Activated CD4-positive, alpha-beta T cell treated with anti-CD3 and anti-CD28 coated beads, Interleukin-2, amount 50 U/mL, for 24 hours (primary cell): ENCODE measurements at regions not wholly inside any gene's neighbourhood (a gene's known extent, or its start where the extent isn't known, plus 50 kb on each side); places are given as distances from the start of the nearest gene placed in this dataset.

Source experiments
- DNase-seq, 2 donors: peaks; one replicate each; pipeline ENCODE4 v3.0.0-alpha.2; 2020; ENCODE audit warnings: low read depth in 1 of 2, low spot score in 1 of 2

DNA sequence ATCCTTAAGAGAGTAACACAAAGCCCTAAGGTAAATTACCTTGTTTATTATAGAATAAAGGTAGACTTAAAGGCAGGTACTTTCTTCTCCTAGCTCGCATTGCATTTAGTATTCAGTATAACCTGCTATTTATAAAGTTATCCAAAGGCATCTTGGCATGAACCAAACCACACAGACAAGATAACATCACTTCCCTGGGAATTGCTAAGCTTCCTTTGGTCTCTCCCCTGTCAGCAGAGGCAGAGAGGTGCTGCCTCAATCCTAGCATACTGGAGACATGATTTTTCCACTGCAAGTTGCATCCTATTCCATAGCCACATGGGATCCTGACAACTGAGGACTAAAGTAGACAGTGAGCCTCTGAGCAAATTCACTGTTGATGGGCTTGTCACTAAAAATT, 101.7 kb upstream of the IL6 start:
- DNase-seq, result no peak

DNA sequence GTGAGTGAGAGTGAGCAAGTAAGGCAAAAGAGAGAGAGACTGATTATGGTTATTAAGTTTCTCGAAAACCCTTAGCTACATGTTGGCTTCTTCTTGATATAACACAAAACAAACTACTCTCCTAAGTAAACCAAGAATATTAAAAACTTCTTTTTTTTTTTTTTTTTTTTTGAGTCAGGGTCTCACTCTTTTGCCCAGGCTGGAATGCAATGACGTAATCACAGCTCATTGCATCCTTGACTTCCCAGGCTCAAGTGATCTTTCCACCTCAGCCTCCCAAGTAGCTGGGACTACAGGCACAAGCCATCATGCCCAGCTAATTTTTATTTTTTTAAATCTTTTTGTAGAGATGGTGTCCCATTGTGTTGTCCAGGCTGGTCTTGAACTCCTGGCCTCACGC, 102.2 kb upstream of the IL6 start:
- no peak for DNase-seq

DNA sequence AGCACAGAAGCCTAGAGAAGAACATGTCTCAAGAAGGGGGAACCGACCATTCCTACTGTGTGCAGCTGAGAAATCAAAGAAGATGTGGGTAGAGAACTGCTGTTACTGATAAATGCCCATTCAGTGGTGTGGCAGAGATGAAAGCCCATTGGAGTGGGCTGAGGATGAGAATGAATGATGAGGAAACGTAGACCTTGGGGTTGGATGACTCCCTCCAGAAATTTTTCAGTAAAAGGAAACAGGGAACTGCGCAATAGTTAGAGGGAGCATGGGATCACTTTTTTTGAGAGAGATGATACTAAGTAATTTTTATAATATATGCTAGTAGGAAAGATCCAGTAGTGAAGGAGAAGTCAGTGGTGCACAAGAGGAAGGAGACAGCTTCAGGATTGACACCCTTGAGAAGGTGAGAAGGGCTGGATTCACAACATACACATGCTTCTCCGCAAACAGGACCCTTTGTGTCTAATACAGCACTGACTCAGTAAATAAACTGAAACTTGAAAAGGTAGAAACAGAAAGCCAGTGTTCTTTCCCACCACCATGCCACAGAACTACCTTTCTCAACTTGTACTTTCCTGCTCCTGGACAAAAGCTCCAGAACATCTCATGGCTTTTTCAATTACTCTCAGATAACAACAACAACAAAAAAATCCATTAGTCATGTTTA, 104.7 kb upstream of the IL6 start:
- DNase-seq, result no peak

DNA sequence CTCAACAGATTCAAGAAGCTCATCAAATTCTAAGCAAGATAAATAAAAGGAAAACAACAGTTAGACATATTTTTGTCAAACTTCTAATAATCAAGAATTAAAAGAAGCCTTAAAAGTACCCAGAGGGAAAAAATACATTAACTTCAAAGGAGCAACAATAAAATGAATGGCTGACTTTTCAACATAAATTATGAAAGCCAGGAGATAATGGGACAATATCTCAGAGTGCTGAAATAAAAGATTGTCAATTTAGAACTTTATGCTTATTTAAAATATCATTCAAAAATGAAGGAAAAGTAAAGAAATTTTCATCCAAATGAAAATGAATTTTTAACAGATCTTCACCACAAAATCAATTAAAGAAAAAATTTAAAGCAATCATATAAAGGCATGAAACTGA, 108.5 kb upstream of the IL6 start:
- DNase-seq, result no peak

DNA sequence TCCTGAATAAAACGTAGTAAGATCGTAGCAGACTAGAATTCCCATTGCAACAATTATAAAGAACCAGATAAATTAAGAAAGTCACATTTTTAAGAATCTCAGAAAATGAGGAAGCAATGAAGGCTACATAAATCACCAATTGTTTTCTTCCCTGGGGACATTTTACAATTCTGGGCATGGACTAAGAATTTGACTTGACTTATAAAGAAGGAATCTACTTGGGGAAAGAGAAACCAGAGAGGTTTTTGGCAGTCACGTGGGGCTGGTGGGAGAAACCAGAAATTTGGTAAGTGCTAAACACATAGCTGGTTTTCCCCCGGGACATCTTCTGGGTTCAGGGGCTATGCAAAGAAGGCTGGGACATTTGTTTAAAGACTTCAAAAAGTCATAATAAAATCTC, 109.8 kb upstream of the IL6 start:
- no peak for DNase-seq

DNA sequence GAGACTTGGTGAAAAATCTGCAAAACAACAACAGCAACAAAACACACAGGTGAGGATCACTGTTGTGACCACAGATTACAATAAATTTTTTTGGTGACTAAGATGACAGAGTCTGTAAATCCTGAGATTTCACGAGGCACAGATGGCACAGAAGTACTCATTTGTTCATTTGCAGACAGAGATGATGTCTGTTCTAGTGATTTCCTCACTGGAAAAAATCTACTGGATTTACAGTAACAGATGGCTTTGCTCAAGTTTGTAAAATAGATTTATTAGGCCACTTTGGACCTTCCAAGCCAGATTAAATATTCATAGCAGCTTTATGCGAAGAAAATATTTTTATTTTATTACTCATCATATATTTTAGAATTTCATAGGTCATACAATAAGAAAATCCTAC, 113.5 kb upstream of the IL6 start:
- DNase-seq, result no peak

DNA sequence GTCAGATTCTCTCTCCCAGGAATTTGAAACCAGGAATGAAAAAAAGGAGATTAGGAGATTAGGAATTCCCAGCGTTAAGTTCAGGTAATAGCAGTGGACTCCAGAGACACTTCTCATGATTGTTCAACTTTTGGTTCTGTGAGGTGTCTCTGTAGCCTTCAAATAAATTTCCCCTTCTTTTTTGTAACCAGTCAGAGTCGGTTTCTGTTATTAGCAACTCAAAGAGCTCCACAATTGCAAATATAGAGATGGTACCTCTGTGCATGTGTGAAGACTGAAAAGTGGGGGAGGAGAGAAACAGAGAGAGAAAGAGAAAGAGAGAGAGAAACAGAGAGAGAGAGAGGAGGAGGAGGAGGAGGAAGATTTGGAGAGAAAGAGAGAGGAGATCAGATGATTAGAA, 112.8 kb upstream of the STEAP1B start:
- DNase-seq, result no peak

DNA sequence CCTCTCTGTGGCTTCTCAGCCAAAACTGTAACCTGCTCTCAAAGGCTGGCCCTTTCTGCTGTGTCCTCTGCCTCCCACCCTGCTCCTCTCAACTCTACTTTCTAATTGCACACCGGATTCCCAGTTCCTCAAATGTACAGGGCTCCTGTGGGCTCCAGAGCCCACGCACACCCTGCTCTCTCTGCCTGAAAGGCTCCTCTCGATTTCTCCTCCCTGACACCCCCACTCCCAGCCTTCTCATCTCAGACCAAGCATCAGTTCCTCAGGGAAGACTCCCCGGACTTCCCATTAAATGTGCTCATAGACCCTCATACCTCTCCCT, 111.7 kb upstream of the STEAP1B start:
- DNase-seq, result no peak

DNA sequence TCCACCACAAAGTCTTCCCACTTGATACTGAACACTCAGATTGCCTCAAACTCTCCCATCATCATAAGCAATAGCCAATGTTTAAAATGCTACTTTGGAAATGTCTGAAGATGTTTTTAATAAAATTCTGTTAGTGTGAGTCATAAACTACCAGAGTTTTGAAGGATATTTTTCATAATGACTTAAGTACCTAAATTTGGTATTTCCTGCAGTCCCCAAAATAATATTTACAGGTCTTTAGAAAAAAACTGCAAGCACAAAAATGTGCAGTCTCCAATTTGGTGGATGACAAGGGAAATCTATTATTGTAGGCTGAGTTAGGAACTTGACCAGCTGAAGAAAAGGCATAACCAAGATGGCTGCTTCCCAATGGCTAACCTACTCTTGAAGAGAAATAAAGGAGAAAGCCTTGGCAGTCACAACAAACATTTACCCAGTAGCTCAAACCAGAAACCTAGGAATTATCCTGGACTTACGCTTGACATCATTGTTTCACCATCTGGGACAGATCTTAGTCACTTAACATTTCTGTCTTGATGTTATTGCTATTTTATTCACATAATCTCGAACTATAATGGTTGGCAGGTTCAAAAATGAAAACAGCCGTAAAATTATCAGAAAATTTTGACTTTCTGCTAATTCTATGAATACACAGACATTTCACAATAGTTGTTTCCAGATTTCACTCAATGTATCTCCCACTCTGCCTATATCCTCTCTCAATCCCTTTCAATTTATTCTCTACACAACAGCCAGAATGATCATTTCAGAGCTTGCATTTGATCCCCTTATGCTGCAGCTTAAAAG, 111.2 kb upstream of the STEAP1B start:
- DNase-seq, result no peak

DNA sequence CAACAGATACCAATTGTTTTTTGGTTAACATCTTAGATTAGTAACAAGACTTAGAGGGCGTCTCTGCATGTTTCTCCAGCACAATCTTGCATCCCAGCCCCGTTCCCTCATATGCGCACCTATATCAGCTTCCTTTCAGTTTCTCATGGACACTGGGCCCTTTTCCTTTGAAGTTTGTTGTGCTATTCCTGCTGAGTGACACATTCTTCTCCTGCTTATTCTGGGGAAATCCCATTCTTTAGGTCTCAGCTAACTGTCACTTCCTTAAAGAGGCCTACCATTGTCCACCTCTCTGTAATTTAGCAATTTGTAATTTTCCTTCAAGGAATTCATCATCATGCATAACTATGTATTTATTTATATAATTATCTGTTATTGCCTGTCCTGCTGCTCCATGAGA, 110.3 kb upstream of the STEAP1B start:
- no peak for DNase-seq

DNA sequence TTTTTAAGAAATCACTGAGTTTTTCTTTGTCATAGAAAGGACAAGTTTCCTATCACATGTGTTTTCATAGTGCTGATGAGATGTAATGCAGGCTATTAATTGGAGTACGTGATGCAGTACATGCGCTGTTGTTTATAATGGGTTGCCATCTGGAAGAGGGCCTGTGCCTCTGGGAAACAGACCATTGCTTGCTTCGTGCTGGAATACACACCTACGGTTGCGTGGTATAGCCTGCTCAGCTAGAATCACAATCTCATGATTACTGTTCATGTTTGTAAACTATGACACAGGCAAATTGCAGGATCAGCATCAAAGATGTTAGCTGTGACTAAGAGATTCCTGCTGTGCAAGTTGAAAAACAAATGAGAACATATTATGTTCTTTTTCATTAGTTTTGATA, 107.2 kb upstream of the STEAP1B start:
- DNase-seq, result no peak

DNA sequence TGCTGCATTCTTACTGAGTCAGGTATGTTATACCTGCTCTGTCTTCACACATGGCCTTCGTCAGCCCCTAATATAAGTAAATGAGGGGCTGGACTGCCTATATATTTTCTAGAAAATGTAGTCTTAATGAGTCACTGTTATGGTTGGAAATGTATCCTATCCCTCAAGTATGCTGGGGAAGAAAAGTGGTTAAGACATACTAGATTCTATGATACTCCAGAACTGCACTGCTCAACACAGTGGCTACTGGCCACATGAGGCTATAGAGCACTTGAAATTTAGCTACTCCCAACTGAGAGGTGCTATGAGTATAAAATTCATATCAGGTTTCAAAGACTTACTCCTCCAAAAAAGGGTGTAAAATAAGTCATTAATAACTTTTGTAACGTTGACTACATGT, 104.3 kb upstream of the STEAP1B start:
- DNase-seq, result no peak

DNA sequence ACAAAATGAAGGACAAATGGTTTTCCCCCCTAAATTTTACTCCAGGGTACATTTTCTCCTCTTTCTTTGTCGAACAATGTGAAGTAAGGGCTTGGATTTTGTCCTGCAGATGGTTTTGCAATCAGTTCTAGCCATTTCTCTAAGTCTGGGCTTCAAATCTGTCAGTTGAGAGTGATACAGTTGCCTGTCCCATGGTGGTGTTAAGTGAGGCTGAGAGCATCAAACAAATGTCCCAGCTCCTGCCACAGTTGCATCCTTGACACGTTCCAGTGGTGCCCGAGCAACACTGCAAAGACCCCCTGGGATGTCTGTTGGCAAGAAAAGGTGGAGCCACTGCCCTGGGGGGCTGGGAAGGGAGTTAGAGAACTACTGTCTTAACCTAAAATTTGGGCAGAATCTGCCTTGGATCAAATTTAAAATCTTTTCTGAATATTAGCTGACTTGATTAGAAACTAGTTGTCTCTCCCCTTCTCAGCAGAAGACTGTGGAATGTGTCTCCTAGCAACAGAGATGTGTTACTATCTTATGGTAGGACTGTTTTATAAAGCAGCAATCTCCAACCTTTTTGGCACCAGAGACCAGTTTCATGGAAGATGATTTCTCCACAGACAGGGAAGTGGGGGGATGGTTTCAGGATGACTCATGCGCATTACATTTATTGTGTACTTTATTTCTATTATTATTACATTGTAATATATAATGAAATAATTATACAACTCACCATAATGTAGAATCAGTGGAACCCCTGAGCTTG, 102.0 kb upstream of the STEAP1B start:
- no peak for DNase-seq

DNA sequence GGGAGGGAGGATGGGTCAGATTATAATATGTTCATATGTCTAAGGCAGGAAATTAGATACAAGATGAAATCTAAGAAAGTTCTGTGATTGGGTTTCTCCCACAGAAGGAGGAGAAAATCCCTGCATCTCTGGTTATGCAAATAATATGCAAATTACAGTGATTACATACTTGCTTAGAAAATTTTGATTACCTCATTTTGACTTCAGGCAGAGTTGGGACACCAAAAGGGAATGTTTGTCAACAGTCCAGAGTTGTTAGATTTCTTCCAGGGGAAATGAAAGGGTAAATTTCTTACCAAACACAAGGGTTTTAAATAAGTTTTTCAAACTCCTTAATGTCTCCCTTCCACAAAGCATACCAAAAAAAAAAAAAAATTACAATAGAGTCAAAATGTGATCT, 101.4 kb upstream of the STEAP1B start:
- no peak for DNase-seq

DNA sequence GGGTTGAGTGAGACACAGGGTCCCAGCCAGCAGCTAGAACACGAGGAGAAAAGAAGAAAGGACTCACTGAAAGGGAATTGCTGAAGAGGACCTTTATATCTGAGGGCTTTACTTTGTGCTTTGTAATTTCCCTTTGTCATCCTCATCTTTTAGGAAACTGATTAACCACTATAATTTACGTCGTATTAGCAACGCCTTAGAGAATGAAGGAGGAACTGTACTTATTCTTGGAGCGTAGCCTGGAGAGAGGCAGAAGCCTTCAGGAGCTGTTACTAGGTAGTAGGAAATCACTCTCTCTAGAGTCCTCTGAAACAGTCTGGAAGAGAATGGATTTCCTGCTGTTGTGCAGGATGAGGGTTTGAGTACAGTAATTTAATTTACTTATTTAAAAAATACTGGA, 101.0 kb upstream of the STEAP1B start:
- DNase-seq, result no peak

DNA sequence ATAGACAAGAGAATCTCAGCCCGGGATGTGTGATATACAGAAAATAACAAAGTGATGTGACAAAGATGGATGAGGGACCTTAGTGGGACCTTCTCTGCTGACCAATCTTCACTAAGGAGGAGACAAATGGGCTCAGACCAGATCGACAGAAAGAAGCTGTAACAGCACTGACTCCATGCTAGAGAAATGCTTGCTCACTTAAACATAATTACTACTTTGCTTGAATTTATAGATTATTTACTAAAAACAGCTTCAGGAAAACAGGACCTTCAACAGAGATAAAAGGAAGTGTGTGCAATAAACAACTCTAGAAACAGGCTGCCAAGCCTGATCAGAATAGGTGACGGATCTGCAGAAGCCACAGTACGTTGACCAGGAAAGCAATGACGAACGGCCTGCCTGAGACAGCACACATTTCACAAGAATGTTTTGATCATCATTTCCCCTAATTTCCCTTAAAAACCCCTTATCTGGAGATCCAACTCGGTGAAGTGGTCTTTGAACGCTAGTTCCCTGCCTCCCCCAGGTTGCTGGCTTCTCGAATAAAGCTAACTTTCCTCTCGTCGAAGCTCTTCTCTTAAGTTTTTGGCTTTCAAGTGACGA, 98.4 kb upstream of the STEAP1B start:
- no peak for DNase-seq

DNA sequence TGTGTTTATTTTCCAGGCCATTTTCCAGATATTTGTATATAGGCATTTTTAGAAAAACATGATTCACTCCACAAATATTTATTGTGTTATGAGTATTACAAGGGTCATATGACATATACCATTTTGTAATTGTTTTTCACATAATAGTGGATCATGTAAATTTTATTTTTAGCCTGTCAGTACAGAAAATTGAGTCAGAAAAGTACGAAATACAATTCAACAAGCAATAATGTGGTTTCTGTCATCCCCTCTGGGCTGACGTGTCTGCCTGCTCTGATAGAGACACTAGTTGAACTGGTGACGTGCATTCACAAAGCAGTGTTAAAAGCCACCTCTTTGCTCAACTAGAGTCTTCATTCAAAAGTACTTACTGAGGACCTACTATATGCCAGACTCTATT, 97.9 kb upstream of the STEAP1B start:
- DNase-seq, result no peak

DNA sequence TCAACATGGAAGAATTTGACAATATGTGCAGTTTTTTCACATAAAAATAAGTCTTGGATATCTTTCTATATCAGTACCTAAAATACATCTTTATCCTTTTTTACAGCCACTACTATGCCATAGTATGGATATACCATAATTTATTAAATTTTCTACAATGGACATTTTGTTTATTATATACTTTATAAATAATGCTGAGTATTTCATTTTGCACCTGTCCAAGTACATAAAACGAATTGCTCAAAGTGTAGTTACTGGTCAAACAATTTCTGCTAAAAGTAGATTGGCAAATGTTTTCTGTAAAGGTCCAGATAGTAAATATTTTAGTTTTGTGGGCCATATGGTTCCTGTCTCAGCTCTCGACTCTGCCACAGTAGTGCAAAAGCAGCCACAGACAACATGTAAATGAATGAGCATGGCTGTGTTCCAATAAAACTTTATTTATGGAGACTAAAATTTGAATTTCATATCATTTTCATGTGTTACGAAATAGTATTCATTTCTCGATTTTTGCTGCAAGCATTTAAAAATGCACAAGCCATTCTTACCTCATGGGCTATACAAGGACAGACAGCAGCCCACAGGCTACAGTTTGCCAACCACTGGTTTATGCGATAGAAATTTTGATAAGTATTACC, 96.9 kb upstream of the STEAP1B start:
- DNase-seq, result no peak

DNA sequence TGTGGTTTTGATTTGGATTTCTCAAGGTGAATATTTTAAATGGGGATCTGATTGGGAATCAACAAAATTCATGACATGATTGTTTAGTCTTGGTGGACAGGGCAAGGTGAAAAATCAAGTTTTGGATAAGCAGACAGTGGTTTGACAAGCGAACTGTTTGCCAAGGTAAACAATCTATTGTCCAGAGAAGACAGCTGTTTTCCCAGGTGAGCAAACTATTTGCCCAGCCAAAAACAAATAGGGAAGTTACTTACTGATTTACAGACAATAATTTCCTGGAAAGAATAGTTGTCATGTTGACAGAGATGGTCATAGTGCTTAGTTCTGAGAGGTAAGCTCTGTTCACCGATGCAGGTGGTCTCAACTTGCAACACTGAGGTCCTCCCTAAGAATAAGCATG, 94.0 kb upstream of the STEAP1B start:
- no peak for DNase-seq

DNA sequence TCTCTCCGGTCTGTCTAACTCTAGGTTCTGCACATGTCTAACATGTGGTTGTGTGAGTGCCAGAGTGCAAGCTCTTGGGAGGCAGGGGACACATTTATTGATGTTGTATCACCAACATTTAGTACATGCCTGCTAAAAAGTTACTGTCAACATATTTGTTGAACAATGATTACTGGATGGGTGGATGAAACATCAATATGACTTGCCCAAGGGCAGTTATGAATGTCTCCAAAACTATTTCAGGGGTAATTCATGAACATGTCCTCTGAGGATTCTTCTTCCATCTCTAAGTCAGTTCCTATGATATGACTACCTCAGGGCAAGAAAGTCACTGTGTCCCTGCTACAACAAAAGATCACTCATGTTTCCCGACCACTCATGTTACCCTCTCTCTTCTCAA, 91.3 kb upstream of the STEAP1B start:
- no peak for DNase-seq

DNA sequence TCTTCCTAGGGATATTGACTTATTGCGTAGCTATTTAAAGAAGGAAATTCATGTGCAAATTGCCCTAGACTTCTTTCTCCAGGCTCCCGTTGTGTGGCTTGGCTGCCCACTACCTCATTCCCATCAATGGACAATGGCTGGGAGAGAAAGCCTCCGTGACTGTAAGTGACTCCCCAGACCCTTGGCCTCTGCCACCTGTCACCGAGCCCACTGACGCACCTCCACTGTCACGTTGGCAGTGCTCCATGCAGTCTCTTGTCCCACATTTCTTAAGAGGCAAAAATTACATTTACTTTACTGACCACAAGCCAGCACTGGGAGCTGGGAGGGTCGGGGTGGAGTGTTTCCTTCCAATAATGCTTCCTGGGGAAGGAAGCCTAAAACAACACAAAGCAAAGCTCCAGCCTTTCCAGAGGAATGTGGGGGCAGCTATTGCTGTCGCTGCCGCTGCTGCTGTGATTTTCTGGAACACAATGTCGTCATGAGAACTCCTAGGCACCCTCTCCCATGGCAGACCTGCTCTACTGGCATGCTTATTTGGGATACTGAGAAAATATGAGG, 89.7 kb upstream of the STEAP1B start:
- DNase-seq, result no peak
